ENCODE measurements at regions not wholly inside any gene's neighbourhood (a gene's known extent, or its start where the extent isn't known, plus 50 kb on each side); places are given as distances from the start of the nearest gene placed in this dataset.
"Not testable (repeated sequence)": the region's sequence is repeated elsewhere in the genome, so short reads cannot be mapped to it uniquely, and the experiment has no call there.

- TF ChIP-seq CTCF (IDR thresholded peaks at IDR 0.05; ENCODE audit: extremely low read depth, missing control alignments), result no peak
- DNase-seq (ENCODE audit: low spot score), result no peak
Measured at GRCh38 chr2:5007596-5007995, 684.6 kb upstream of the SOX11 start.

GRCh38 chr2:5019324-5019723, 672.9 kb upstream of the SOX11 start:
- no peak for DNase-seq (ENCODE audit: low spot score)
- no peak for TF ChIP-seq CTCF (IDR thresholded peaks at IDR 0.05; ENCODE audit: extremely low read depth, missing control alignments)

GRCh38 chr2:5020116-5020875, 671.9 kb upstream of the SOX11 start:
- no peak for DNase-seq (ENCODE audit: low spot score)
- no peak for TF ChIP-seq CTCF (IDR thresholded peaks at IDR 0.05; ENCODE audit: extremely low read depth, missing control alignments)

GRCh38 chr2:5021136-5021535, 671.0 kb upstream of the SOX11 start:
- no peak for TF ChIP-seq CTCF (IDR thresholded peaks at IDR 0.05; ENCODE audit: extremely low read depth, missing control alignments)
- DNase-seq (ENCODE audit: low spot score), result no peak

- no peak for TF ChIP-seq CTCF (IDR thresholded peaks at IDR 0.05; ENCODE audit: extremely low read depth, missing control alignments)
- DNase-seq (ENCODE audit: low spot score), result no peak
Measured at GRCh38 chr2:5022061-5022460, 670.1 kb upstream of the SOX11 start.

- DNase-seq (ENCODE audit: low spot score), result not testable (repeated sequence)
Measured at GRCh38 chr2:5022708-5023635, 669.2 kb upstream of the SOX11 start.

- DNase-seq (ENCODE audit: low spot score), result no peak
- TF ChIP-seq CTCF (IDR thresholded peaks at IDR 0.05; ENCODE audit: extremely low read depth, missing control alignments), result no peak
Measured at GRCh38 chr2:5026571-5027234, 665.5 kb upstream of the SOX11 start.

Data from GM20000 (cell line).